HepG2 (cell line): ENCODE measurements at regions not wholly inside any gene's neighbourhood (a gene's known extent, or its start where the extent isn't known, plus 50 kb on each side); places are given as distances from the start of the nearest gene placed in this dataset.
"Not testable (repeated sequence)": the region's sequence is repeated elsewhere in the genome, so short reads cannot be mapped to it uniquely, and the experiment has no call there.

Experiments
- ARNT ChIP-seq: fragments of 450-650 bp; IDR thresholded peaks from 2 replicates; pipeline ENCODE4 v1.6.1; 2017
- CBFB ChIP-seq: sonication (generic); formaldehyde crosslinking; IDR thresholded peaks from 2 replicates; pipeline ENCODE4 v1.4.0; 2020; ENCODE audit warnings: missing genetic modification reagents
- CREB1 ChIP-seq, 2 experiments: fragments of 450-650 bp in 1 of 2; IDR thresholded peaks; 2 replicates each; pipeline ENCODE4 v1.6.1; 2016 to 2017; ENCODE audit warnings: control low read depth in 1 of 2, mild to moderate bottlenecking in 1 of 2, missing compliant biosample characterization in 1 of 2, missing genetic modification characterization in 1 of 2
- CTCF ChIP-seq: sonication (generic); formaldehyde crosslinking; IDR thresholded peaks from 2 replicates; pipeline ENCODE4 v1.5.0; 2020; ENCODE audit warnings: mild to moderate bottlenecking, missing genetic modification reagents, moderate library complexity
- E2F1 ChIP-seq: sonication (generic); formaldehyde crosslinking; IDR thresholded peaks from 2 replicates; pipeline ENCODE4 v1.5.0; 2020; ENCODE audit warnings: missing genetic modification reagents
- EP300 ChIP-seq, 3 experiments: sonication (generic) in 1 of 3; formaldehyde crosslinking in 1 of 3; IDR thresholded peaks; 2 replicates each; pipeline versions ENCODE4 v1.5.1 to v1.6.1; 2011 to 2020; ENCODE audit warnings: low read depth in 2 of 3, low read length in 2 of 3, borderline replicate concordance in 1 of 3, improper control_type of control experiment in 1 of 3, mild to moderate bottlenecking in 1 of 3, missing genetic modification reagents in 1 of 3, moderate library complexity in 1 of 3
- EZH2 ChIP-seq: conservative IDR thresholded peaks from 2 replicates; pipeline ENCODE4 v1.6.1; 2012; ENCODE audit warnings: mild to moderate bottlenecking, low read depth, low read length, moderate library complexity
- HIVEP1 ChIP-seq: sonication (generic); formaldehyde crosslinking; IDR thresholded peaks from 2 replicates; pipeline ENCODE4 v1.4.0; 2020; ENCODE audit warnings: mild to moderate bottlenecking, missing genetic modification reagents
- MTF1 ChIP-seq: sonication (generic); formaldehyde crosslinking; IDR thresholded peaks from 2 replicates; pipeline ENCODE4 v1.5.0; 2020; ENCODE audit warnings: missing genetic modification reagents
- RAD21 ChIP-seq: fragments of 450-650 bp; formaldehyde crosslinking; IDR thresholded peaks from 2 replicates; pipeline ENCODE4 v1.5.0; 2020; ENCODE audit warnings: mild to moderate bottlenecking
- RNF219 ChIP-seq: sonication (generic); formaldehyde crosslinking; IDR thresholded peaks from 2 replicates; pipeline ENCODE4 v1.5.0; 2020; ENCODE audit warnings: mild to moderate bottlenecking, missing genetic modification reagents
- TCF7 ChIP-seq: sonication (generic); IDR thresholded peaks from 2 replicates; pipeline ENCODE4 v1.6.1; 2016; ENCODE audit warnings: antibody characterized with exemption, low read depth
- USF2 ChIP-seq, 2 experiments: sonication (generic) in 1 of 2; formaldehyde crosslinking in 1 of 2; IDR thresholded peaks; 2 replicates each; pipeline versions ENCODE4 v1.5.1 to v1.6.1; 2011 to 2020; ENCODE audit warnings: borderline replicate concordance in 1 of 2, low read depth in 1 of 2, low read length in 1 of 2, mild to moderate bottlenecking in 1 of 2, missing genetic modification reagents in 1 of 2, moderate library complexity in 1 of 2
- ZBTB34 ChIP-seq: sonication (generic); formaldehyde crosslinking; IDR thresholded peaks from 2 replicates; pipeline ENCODE4 v1.8.0; 2022; ENCODE audit warnings: mild to moderate bottlenecking, missing genetic modification reagents

- TF ChIP-seq EZH2; E2F1 (CRISPR knock-in tag); HIVEP1 (CRISPR knock-in tag); USF2 (IDR thresholded peaks at IDR 0.05; ENCODE audit: low read depth, low read length); USF2 (CRISPR knock-in tag; IDR thresholded peaks at IDR 0.05; ENCODE audit: borderline replicate concordance); CREB1 (IDR thresholded peaks at IDR 0.05); CREB1 (CRISPR knock-in tag; IDR thresholded peaks at IDR 0.05); RAD21 (CRISPR knock-in tag); MTF1 (CRISPR knock-in tag); TCF7; CTCF (CRISPR knock-in tag); RNF219 (CRISPR knock-in tag); ARNT; ZBTB34 (CRISPR knock-in tag); EP300 (IDR thresholded peaks at IDR 0.05; ENCODE audit: low read depth in 2 of 2, low read length in 2 of 2); EP300 (CRISPR knock-in tag; IDR thresholded peaks at IDR 0.05; ENCODE audit: borderline replicate concordance); CBFB: not testable (repeated sequence)
Observed at GRCh38 chr4:4643743-4644142, 101.9 kb upstream of the STX18 start.
